ENCODE measurements at regions not wholly inside any gene's neighbourhood (a gene's known extent, or its start where the extent isn't known, plus 50 kb on each side); places are given as distances from the start of the nearest gene placed in this dataset.
"Not testable (repeated sequence)": the region's sequence is repeated elsewhere in the genome, so short reads cannot be mapped to it uniquely, and the experiment has no call there.

GRCh38 chr6:90885611-90886056 is 298.8 kb upstream of the MAP3K7 start:
- no peak for DNase-seq

DNA sequence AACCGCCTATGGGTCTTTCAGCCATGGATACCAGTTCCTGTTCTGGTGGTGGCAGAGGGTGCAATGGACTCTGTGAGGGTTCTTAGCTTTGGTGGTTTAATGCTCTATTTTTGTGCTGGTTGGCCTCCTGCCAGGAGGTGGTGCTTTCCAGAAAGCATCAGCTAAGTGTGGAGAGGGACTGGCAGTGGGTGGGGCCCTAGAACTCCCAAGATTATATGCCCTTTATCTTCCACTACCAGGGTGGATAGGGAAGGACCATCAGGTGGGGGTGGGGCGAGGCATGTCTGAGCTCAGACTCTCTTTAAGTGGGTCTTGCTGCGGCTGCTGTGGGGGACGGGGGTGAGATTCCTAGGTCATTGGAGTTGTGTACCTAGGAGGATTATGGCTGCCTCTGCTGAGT is 298.3 kb upstream of the MAP3K7 start:
- DNase-seq: not testable (repeated sequence)

GRCh38 chr6:90877616-90878015 is 290.7 kb upstream of the MAP3K7 start:
- DNase-seq: no peak

GRCh38 chr6:90874931-90875330 is 288.1 kb upstream of the MAP3K7 start:
- DNase-seq: no peak

- DNase-seq: no peak
Observed at GRCh38 chr6:90872981-90873380, 286.1 kb upstream of the MAP3K7 start.

- no peak for DNase-seq
Observed at GRCh38 chr6:90870561-90870960, 283.7 kb upstream of the MAP3K7 start.

- DNase-seq: no peak
Observed at GRCh38 chr6:90868656-90869055, 281.8 kb upstream of the MAP3K7 start.

GRCh38 chr6:90868256-90868655 is 281.4 kb upstream of the MAP3K7 start:
- DNase-seq: no peak

- no peak for DNase-seq
Observed at GRCh38 chr6:90865513-90865912, 278.6 kb upstream of the MAP3K7 start.

DNA sequence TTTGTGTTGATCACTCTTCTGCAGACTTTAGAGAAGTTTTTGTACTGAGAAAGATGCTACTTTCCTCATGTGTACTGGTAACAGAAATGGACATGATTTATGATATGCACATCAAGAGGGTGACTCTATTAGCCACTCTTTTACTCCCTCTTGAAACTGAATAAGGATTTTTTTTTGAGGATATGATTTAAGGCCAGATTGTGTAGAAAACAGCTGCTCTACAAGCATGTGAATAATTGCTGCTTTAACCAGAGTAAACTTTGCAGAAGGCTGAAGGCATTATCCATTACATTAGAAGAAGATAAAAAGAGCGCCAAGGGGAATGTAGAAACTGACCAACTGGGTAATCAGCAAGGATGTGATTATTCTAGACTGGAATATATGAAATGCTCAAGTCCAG is 276.2 kb upstream of the MAP3K7 start:
- DNase-seq: no peak

- DNase-seq: no peak
Observed at GRCh38 chr6:90860822-90861601, 274.1 kb upstream of the MAP3K7 start.

DNA sequence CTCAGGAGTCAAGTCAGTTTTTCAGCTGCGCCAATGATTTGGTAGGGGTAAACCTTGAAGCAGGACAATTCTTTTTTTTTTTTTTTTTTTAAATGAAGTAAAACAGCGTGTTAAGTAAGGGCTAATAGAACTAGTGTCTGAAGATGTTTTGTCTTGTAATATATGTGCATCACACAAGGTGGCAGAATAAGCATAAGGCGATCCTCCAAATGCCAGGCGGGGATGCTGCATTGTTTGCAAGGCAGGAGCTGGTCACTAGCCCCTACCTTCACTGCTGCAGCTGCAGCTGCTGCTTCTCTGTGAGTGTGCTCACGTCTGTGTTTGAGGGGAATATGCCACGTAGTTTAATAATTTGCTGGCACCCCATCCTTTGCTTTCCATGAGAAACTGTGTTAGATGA is 272.7 kb upstream of the MAP3K7 start:
- DNase-seq: no peak

DNA sequence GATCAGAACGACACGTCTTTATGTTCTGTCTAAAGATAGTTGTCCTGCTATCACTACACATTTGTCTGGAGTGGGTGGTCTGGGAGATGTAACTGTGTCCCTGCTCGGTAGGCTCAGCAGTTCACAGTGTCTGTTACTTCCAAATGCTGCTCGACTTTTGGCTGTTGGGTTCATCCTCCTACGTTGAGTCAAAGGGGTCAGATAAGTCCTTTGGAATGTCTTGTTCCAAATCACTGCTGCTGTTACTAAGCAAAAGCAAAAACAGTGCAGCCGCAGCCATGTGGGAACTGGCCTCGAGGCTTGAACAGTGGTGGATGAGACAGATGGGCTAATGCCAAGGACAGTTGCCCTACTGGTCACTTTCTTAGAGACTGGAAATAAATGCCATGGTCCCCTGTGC is 272.2 kb upstream of the MAP3K7 start:
- no peak for DNase-seq

GRCh38 chr6:90849686-90850085 is 262.8 kb upstream of the MAP3K7 start:
- no peak for DNase-seq

DNA sequence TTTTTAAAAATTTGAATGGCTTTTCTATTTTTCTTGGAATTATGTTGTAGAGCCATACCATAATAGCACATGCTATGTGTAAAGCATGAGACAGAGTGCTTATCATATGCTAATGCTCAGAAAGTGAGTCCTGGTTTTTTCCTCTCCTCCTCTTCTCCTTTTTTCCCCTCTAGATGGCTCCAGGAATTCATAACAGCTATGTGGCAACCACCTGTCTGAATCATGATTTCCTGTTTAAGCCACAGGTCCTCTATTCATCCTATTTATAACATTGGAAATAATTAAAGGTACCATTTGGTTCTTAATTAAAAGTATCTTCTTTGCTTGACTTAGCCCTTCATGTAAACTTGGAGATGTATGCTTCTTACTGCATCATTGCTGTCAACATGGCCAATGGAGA is 260.0 kb upstream of the MAP3K7 start:
- no peak for DNase-seq

DNA sequence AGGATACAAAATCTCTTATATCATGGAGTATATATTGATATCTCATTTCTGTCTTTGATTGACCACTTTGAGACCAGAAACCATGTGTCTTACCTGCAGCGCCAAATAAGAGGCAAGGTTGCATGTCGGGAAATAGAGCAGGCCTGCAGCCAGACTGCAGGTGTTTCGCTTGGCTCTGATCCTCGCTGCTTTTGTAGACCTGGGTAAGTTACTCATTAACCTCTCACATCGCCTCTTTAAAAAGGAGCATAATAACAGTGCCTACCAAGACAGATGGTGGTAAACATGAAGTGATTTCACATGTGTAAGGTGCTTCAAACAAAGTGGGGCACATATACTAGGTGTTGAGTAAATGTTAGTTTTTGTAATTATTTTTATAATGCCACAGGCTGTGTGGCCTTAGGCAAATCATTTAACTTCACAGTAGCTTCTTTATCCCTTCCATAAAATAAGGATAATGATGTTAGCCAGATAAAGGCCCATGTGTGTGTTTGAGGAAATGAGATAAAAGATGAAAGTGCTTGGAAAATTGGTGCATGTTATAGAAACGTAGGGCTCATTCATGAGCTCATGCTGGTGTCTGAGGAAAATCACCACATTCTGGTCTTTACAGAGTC is 248.8 kb upstream of the MAP3K7 start:
- no peak for DNase-seq

DNA sequence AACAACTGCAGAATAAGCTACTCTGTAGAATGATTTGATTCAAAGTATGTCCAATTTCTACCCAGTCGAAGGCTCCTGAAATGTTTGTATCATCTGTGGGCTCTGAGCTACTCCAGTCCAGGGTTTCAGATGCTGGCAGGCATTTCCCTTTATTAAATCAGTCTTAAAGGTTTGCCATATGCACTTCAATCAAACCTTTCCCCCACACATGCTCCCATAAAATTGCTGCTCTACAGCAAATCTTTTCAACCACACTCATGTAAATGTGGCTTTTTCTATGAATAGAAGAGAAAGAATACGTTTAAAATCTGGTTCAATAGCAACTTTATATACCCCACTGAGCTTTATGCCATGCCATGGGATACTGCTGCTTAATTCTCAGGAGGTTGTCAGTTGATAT is 242.4 kb upstream of the MAP3K7 start:
- no peak for DNase-seq

GRCh38 chr6:90820436-90820835 is 233.6 kb upstream of the MAP3K7 start:
- DNase-seq: no peak

GRCh38 chr6:90819483-90819882 is 232.6 kb upstream of the MAP3K7 start:
- DNase-seq: no peak

GRCh38 chr6:90818163-90818562 is 231.3 kb upstream of the MAP3K7 start:
- DNase-seq: no peak

DNA sequence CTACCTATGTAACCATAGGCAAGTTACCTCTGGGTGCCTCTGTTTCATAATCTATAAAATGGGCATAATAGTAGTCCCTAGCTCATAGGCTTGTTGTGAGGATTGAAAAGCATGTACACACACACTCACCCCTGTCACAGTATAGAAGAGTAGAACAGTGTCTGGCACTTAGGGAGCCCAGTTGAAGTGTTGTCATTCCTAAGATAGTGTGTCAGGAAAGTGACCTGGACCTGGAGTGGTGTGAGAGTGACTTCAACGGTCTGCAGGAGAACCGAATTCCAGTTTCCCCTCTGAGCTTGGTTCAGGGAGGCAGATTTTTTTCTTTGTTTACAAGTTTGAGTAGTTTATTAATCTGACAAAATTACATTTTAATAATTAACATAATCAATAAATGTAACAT is 229.9 kb upstream of the MAP3K7 start:
- DNase-seq: no peak

- no peak for DNase-seq
Observed at GRCh38 chr6:90811596-90812226, 224.8 kb upstream of the MAP3K7 start.

DNA sequence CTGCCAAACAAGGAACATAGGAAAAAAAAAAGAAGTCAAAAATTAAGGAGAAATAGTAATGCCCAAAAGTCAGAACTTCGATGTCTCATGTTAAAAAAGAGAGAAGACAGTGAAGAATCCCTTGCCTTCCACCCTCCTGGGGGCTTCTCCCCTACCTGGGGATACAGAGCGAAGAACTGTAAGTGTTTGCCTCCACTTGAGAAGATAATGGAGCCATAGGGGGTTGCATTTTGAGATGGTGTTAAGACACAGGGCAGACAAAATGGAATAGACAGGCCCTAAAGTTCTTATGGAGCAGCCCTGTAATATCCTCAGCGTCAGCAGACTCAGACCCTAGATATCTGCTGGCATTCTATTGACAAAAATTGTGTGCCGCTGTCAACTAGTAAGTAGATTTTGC is 222.2 kb upstream of the MAP3K7 start:
- no peak for DNase-seq
